ENCODE measurements at regions not wholly inside any gene's neighbourhood (a gene's known extent, or its start where the extent isn't known, plus 50 kb on each side); places are given as distances from the start of the nearest gene placed in this dataset.

- intact Hi-C loops (cut with micrococcal nuclease), result no loop called here
Observed at GRCh38 chr7:115883629-115884028, 146.9 kb downstream of the TFEC start.

- intact Hi-C loops (cut with micrococcal nuclease), result no loop called here
Observed at GRCh38 chr7:115881476-115881875, 149.1 kb downstream of the TFEC start.

GRCh38 chr7:115879171-115879570 is 151.4 kb downstream of the TFEC start:
- intact Hi-C loops (cut with micrococcal nuclease), result no loop called here

GRCh38 chr7:115869801-115870200 is 160.8 kb downstream of the TFEC start:
- intact Hi-C loops (cut with micrococcal nuclease), result no loop called here

- intact Hi-C loops (cut with micrococcal nuclease), result no loop called here
Observed at GRCh38 chr7:115869190-115869589, 161.4 kb downstream of the TFEC start.

- intact Hi-C loops (cut with micrococcal nuclease), result no loop called here
Observed at GRCh38 chr7:115868369-115868768, 162.2 kb downstream of the TFEC start.

GRCh38 chr7:115864082-115864481 is 166.5 kb downstream of the TFEC start:
- intact Hi-C loops (cut with micrococcal nuclease), result no loop called here

- intact Hi-C loops (cut with micrococcal nuclease), result loop anchor here (1.0 to 2.0 kb wide), 2 partner anchors 986 to 1768 kb away; no protein-coding TSS in a partner anchor
Observed at GRCh38 chr7:115851291-115851690, 179.3 kb downstream of the TFEC start.

GRCh38 chr7:115850774-115851173 is 179.8 kb downstream of the TFEC start:
- intact Hi-C loops (cut with micrococcal nuclease), result loop anchor here (1.0 to 2.0 kb wide), 2 partner anchors 985 to 1768 kb away; no protein-coding TSS in a partner anchor

- intact Hi-C loops (cut with micrococcal nuclease), result no loop called here
Observed at GRCh38 chr7:115844857-115845256, 185.7 kb downstream of the TFEC start.

- intact Hi-C loops (cut with micrococcal nuclease), result no loop called here
Observed at GRCh38 chr7:115840702-115841101, 189.9 kb downstream of the TFEC start.

GRCh38 chr7:115838829-115839228 is 191.7 kb downstream of the TFEC start:
- intact Hi-C loops (cut with micrococcal nuclease), result no loop called here

- intact Hi-C loops (cut with micrococcal nuclease), result no loop called here
Observed at GRCh38 chr7:115831371-115831770, 199.2 kb downstream of the TFEC start.

- intact Hi-C loops (cut with micrococcal nuclease), result no loop called here
Observed at GRCh38 chr7:115827305-115828045, 203.1 kb downstream of the TFEC start.

- intact Hi-C loops (cut with micrococcal nuclease), result no loop called here
Observed at GRCh38 chr7:115825456-115826115, 205.0 kb downstream of the TFEC start.

GRCh38 chr7:115822801-115823200 is 207.8 kb downstream of the TFEC start:
- intact Hi-C loops (cut with micrococcal nuclease), result no loop called here

GRCh38 chr7:115822380-115822779 is 208.2 kb downstream of the TFEC start:
- intact Hi-C loops (cut with micrococcal nuclease), result no loop called here

GRCh38 chr7:115816318-115816974 is 214.1 kb downstream of the TFEC start:
- intact Hi-C loops (cut with micrococcal nuclease), result no loop called here

- intact Hi-C loops (cut with micrococcal nuclease), result no loop called here
Observed at GRCh38 chr7:115812794-115813193, 217.8 kb downstream of the TFEC start.

GRCh38 chr7:115805458-115805857 is 225.1 kb downstream of the TFEC start:
- intact Hi-C loops (cut with micrococcal nuclease), result no loop called here

GRCh38 chr7:115802415-115802814 is 228.1 kb downstream of the TFEC start:
- intact Hi-C loops (cut with micrococcal nuclease), result no loop called here

GRCh38 chr7:115799430-115799829 is 231.1 kb downstream of the TFEC start:
- intact Hi-C loops (cut with micrococcal nuclease), result no loop called here

Data from T-helper 1 cell treated with Interleukin-12 subunit alpha and Interleukin-12 subunit beta and Interleukin-4 antibody, amounts not matched to agents 30 ng/mL and 1 ng/mL, for 36 hours (primary cell).